SK-N-MC (cell line): ENCODE measurements at regions not wholly inside any gene's neighbourhood (a gene's known extent, or its start where the extent isn't known, plus 50 kb on each side); places are given as distances from the start of the nearest gene placed in this dataset.

ENCODE experiments used
- EZH2 ChIP-seq: fragments of 200-600 bp; sonication (generic); IDR thresholded peaks from one replicate; pipeline ENCODE4 v1.6.1; 2017; ENCODE audit warnings: antibody characterized with exemption
- POLR2AphosphoS5 ChIP-seq: IDR thresholded peaks from 2 replicates; pipeline ENCODE4 v1.6.1; 2012; ENCODE audit warnings: mild to moderate bottlenecking, low read depth, low read length, borderline replicate concordance

GRCh38 chrX:39886282-39886681, 211.5 kb downstream of the BCOR start:
- TF ChIP-seq POLR2AphosphoS5 (no peak), EZH2 (no peak)
